HEK293 (cell line): ENCODE measurements at regions not wholly inside any gene's neighbourhood (a gene's known extent, or its start where the extent isn't known, plus 50 kb on each side); places are given as distances from the start of the nearest gene placed in this dataset.

Experiments
- CTCF ChIA-PET: fragments of 350-600 bp; formaldehyde crosslinking; extraction: SDS; loops from one replicate; lab custom pipeline; 2021; ENCODE audit warnings: antibody characterized with exemption; lab: Yijun Ruan, JAX
- POLR2A ChIA-PET: fragments of 300-600 bp; formaldehyde crosslinking; extraction: SDS; loops from one replicate; lab custom pipeline; 2020; ENCODE audit warnings: antibody characterized with exemption, inconsistent platforms; lab: Yijun Ruan, JAX
- H3K27ac ChIP-seq: fragments of 200-500 bp; sonication (Bioruptor generic); 2 replicates; pipeline ENCODE4 v1.5.1; 2014; ENCODE audit warnings: low read depth, low read length, control low read depth, inconsistent platforms; ENCODE audit errors: extremely low read depth
- H3K36me3 ChIP-seq, 2 experiments: fragments of 200-500 bp in 1 of 2; sonication (Bioruptor generic) in 1 of 2; 1 replicate in 1 of 2; 2 replicates in 1 of 2; pipeline ENCODE4 v1.5.1; 2014 to 2017; ENCODE audit warnings: inconsistent platforms in 2 of 2, low read length in 2 of 2; ENCODE audit not compliant: control insufficient read depth in 2 of 2, insufficient read depth in 1 of 2
- H3K4me1 ChIP-seq: fragments of 200-500 bp; sonication (Bioruptor generic); 2 replicates; pipeline ENCODE4 v1.5.1; 2014; ENCODE audit warnings: mild to moderate bottlenecking, low read length, inconsistent platforms; ENCODE audit not compliant: control insufficient read depth, insufficient read depth
- H3K4me3 ChIP-seq: 2 replicates; pipeline ENCODE4 v1.5.1; 2011; ENCODE audit warnings: low read depth, mild to moderate bottlenecking, control low read depth, low read length, moderate library complexity
- H3K9me3 ChIP-seq: fragments of 200-500 bp; sonication (Bioruptor generic); 2 replicates; pipeline ENCODE4 v1.5.1; 2014; ENCODE audit warnings: low read depth, low read length, inconsistent platforms; ENCODE audit not compliant: control insufficient read depth, insufficient read depth
- KLF8 ChIP-seq: fragments of 450-650 bp; formaldehyde crosslinking; IDR thresholded peaks from 2 replicates; pipeline ENCODE4 v1.5.1; 2016; ENCODE audit warnings: missing biosample characterization, missing genetic modification characterization
- OSR2 ChIP-seq: fragments of 450-650 bp; formaldehyde crosslinking; IDR thresholded peaks from 2 replicates; pipeline ENCODE4 v1.5.1; 2016; ENCODE audit warnings: missing biosample characterization, missing genetic modification characterization
- PATZ1 ChIP-seq: fragments of 450-650 bp; formaldehyde crosslinking; IDR thresholded peaks from 2 replicates; pipeline ENCODE4 v1.5.1; 2016; ENCODE audit warnings: missing biosample characterization, missing genetic modification characterization
- WT1 ChIP-seq: fragments of 450-650 bp; formaldehyde crosslinking; IDR thresholded peaks from 2 replicates; pipeline ENCODE4 v1.5.1; 2016; ENCODE audit warnings: missing biosample characterization, missing genetic modification characterization
- ZBTB48 ChIP-seq: fragments of 450-650 bp; formaldehyde crosslinking; IDR thresholded peaks from 2 replicates; pipeline ENCODE4 v1.5.1; 2016; ENCODE audit warnings: missing biosample characterization, missing genetic modification characterization
- ZBTB8A ChIP-seq: fragments of 450-650 bp; formaldehyde crosslinking; IDR thresholded peaks from 2 replicates; pipeline ENCODE4 v1.5.1; 2016; ENCODE audit warnings: missing biosample characterization, missing genetic modification characterization
- ZFP41 ChIP-seq: fragments of 450-650 bp; formaldehyde crosslinking; IDR thresholded peaks from 2 replicates; pipeline ENCODE4 v1.5.1; 2016; ENCODE audit warnings: missing biosample characterization, missing genetic modification characterization, borderline replicate concordance
- ZNF121 ChIP-seq: fragments of 450-650 bp; formaldehyde crosslinking; IDR thresholded peaks from 2 replicates; pipeline ENCODE4 v1.5.1; 2016; ENCODE audit warnings: missing biosample characterization, missing genetic modification characterization
- ZNF133 ChIP-seq: fragments of 450-650 bp; formaldehyde crosslinking; IDR thresholded peaks from 2 replicates; pipeline ENCODE4 v1.5.1; 2016; ENCODE audit warnings: missing biosample characterization, missing genetic modification characterization
- ZNF148 ChIP-seq: fragments of 450-650 bp; formaldehyde crosslinking; IDR thresholded peaks from 2 replicates; pipeline ENCODE4 v1.5.0; 2017; ENCODE audit warnings: missing biosample characterization, missing genetic modification characterization, borderline replicate concordance
- ZNF16 ChIP-seq: fragments of 450-650 bp; formaldehyde crosslinking; IDR thresholded peaks from 2 replicates; pipeline ENCODE4 v1.5.1; 2016; ENCODE audit warnings: low read depth, missing biosample characterization, missing genetic modification characterization
- ZNF175 ChIP-seq: fragments of 450-650 bp; formaldehyde crosslinking; IDR thresholded peaks from 2 replicates; pipeline ENCODE4 v1.5.1; 2016; ENCODE audit warnings: missing biosample characterization, missing genetic modification characterization
- ZNF184 ChIP-seq: fragments of 450-650 bp; IDR thresholded peaks from 2 replicates; pipeline ENCODE4 v1.5.1; 2018; ENCODE audit warnings: missing biosample characterization, mild to moderate bottlenecking, missing genetic modification characterization
- ZNF488 ChIP-seq: fragments of 450-650 bp; formaldehyde crosslinking; IDR thresholded peaks from 2 replicates; pipeline ENCODE4 v1.5.1; 2016; ENCODE audit warnings: missing biosample characterization, missing genetic modification characterization
- ZNF544 ChIP-seq: fragments of 450-650 bp; formaldehyde crosslinking; IDR thresholded peaks from 2 replicates; pipeline ENCODE4 v1.5.0; 2017; ENCODE audit warnings: missing biosample characterization, missing genetic modification characterization
- ZNF560 ChIP-seq: fragments of 450-650 bp; formaldehyde crosslinking; IDR thresholded peaks from 2 replicates; pipeline ENCODE4 v1.5.1; 2017; ENCODE audit warnings: missing biosample characterization, missing genetic modification characterization, borderline replicate concordance
- ZNF585B ChIP-seq: fragments of 450-650 bp; formaldehyde crosslinking; IDR thresholded peaks from 2 replicates; pipeline ENCODE4 v1.5.1; 2016; ENCODE audit warnings: missing biosample characterization, missing genetic modification characterization
- ZNF600 ChIP-seq: fragments of 450-650 bp; formaldehyde crosslinking; IDR thresholded peaks from 2 replicates; pipeline ENCODE4 v1.5.1; 2016; ENCODE audit warnings: missing biosample characterization, missing genetic modification characterization
- ZNF623 ChIP-seq: fragments of 450-650 bp; formaldehyde crosslinking; IDR thresholded peaks from 2 replicates; pipeline ENCODE4 v1.5.1; 2016; ENCODE audit warnings: missing biosample characterization, missing genetic modification characterization
- ZNF777 ChIP-seq: fragments of 450-650 bp; formaldehyde crosslinking; IDR thresholded peaks from 2 replicates; pipeline ENCODE4 v1.5.1; 2017; ENCODE audit warnings: missing biosample characterization, missing genetic modification characterization, borderline replicate concordance
- TF ChIP-seq, protein P1 (sequence below): fragments of 450-650 bp; formaldehyde crosslinking; IDR thresholded peaks from 2 replicates; pipeline ENCODE4 v1.5.1; 2016; ENCODE audit warnings: missing biosample characterization, missing genetic modification characterization
- TF ChIP-seq, protein P2 (sequence below): fragments of 450-650 bp; formaldehyde crosslinking; IDR thresholded peaks from 2 replicates; pipeline ENCODE4 v1.5.1; 2016; ENCODE audit warnings: missing biosample characterization, missing genetic modification characterization
- TF ChIP-seq, protein P3 (sequence below): IDR thresholded peaks from 2 replicates; pipeline ENCODE4 v1.6.1; 2011; ENCODE audit warnings: mild to moderate bottlenecking, low read depth, low read length, borderline replicate concordance
- TF ChIP-seq, protein P4 (sequence below): fragments of 450-650 bp; formaldehyde crosslinking; IDR thresholded peaks from 2 replicates; pipeline ENCODE4 v1.5.1; 2016; ENCODE audit warnings: missing biosample characterization, missing genetic modification characterization

GRCh38 chr3:5650303-5650702 lies 462.8 kb downstream of the EDEM1 start:
- H3K9me3 ChIP-seq = no peaks in the 10 kb centered on the region
- ChIA-PET CTCF (no interaction called here), POLR2A (no interaction called here)
- TF ChIP-seq ZNF148 = no peak
- TF ChIP-seq ZNF184 = no peak
- no peak for TF ChIP-seq KLF8 (tag by site-specific recombination)
- no peak for TF ChIP-seq ZNF585B (tag by site-specific recombination)
- TF ChIP-seq ZNF623 (tag by site-specific recombination) = no peak
- no peak for TF ChIP-seq ZBTB8A (tag by site-specific recombination)
- TF ChIP-seq, protein P1, sequence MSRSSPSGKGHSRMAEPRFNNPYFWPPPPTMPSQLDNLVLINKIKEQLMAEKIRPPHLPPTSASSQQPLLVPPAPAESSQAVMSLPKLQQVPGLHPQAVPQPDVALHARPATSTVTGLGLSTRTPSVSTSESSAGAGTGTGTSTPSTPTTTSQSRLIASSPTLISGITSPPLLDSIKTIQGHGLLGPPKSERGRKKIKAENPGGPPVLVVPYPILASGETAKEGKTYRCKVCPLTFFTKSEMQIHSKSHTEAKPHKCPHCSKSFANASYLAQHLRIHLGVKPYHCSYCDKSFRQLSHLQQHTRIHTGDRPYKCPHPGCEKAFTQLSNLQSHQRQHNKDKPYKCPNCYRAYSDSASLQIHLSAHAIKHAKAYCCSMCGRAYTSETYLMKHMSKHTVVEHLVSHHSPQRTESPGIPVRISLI (tag by site-specific recombination) = no peak
- TF ChIP-seq ZBTB48 (tag by site-specific recombination) = no peak
- no peak for TF ChIP-seq ZNF121 (tag by site-specific recombination)
- TF ChIP-seq, protein P2, sequence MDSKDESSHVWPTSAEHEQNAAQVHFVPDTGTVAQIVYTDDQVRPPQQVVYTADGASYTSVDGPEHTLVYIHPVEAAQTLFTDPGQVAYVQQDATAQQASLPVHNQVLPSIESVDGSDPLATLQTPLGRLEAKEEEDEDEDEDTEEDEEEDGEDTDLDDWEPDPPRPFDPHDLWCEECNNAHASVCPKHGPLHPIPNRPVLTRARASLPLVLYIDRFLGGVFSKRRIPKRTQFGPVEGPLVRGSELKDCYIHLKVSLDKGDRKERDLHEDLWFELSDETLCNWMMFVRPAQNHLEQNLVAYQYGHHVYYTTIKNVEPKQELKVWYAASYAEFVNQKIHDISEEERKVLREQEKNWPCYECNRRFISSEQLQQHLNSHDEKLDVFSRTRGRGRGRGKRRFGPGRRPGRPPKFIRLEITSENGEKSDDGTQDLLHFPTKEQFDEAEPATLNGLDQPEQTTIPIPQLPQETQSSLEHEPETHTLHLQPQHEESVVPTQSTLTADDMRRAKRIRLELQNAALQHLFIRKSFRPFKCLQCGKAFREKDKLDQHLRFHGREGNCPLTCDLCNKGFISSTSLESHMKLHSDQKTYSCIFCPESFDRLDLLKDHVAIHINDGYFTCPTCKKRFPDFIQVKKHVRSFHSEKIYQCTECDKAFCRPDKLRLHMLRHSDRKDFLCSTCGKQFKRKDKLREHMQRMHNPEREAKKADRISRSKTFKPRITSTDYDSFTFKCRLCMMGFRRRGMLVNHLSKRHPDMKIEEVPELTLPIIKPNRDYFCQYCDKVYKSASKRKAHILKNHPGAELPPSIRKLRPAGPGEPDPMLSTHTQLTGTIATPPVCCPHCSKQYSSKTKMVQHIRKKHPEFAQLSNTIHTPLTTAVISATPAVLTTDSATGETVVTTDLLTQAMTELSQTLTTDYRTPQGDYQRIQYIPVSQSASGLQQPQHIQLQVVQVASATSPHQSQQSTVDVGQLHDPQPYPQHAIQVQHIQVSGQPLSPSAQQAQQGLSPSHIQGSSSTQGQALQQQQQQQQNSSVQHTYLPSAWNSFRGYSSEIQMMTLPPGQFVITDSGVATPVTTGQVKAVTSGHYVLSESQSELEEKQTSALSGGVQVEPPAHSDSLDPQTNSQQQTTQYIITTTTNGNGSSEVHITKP (tag by site-specific recombination) = no peak
- no peak for TF ChIP-seq ZNF488 (tag by site-specific recombination)
- H3K4me1 ChIP-seq = no peaks in the 10 kb centered on the region
- no peak overlapping the region for H3K4me3 ChIP-seq
- H3K27ac ChIP-seq = no peak overlapping the region
- no peaks in the 10 kb centered on the region for H3K36me3 ChIP-seq

- Histone ChIP-seq H3K4me1 (no peaks in the 10 kb centered on the region), H3K4me3 (no peak overlapping the region), H3K36me3 (no peaks in the 10 kb centered on the region), H3K27ac (no peak overlapping the region), H3K9me3 (no peaks in the 10 kb centered on the region)
- ChIA-PET CTCF (interaction anchor here (0.6 kb wide), 1 partner anchor 55 kb away, joined by 3 read pairs; no protein-coding TSS in a partner anchor), POLR2A (no interaction called here)
- no peak for TF ChIP-seq ZNF777 (tag by site-specific recombination)
- no peak for TF ChIP-seq ZNF544 (tag by site-specific recombination)
- TF ChIP-seq, protein P3, sequence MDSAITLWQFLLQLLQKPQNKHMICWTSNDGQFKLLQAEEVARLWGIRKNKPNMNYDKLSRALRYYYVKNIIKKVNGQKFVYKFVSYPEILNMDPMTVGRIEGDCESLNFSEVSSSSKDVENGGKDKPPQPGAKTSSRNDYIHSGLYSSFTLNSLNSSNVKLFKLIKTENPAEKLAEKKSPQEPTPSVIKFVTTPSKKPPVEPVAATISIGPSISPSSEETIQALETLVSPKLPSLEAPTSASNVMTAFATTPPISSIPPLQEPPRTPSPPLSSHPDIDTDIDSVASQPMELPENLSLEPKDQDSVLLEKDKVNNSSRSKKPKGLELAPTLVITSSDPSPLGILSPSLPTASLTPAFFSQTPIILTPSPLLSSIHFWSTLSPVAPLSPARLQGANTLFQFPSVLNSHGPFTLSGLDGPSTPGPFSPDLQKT = no peak
- no peak for TF ChIP-seq ZNF600
- TF ChIP-seq, protein P4, sequence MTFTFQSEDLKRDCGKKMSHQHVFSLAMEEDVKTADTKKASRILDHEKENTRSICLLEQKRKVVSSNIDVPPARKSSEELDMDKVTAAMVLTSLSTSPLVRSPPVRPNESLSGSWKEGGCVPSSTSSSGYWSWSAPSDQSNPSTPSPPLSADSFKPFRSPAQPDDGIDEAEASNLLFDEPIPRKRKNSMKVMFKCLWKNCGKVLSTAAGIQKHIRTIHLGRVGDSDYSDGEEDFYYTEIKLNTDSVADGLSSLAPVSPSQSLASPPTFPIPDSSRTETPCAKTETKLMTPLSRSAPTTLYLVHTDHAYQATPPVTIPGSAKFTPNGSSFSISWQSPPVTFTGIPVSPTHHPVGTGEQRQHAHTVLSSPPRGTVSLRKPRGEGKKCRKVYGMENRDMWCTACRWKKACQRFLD (tag by site-specific recombination) = no peak
- TF ChIP-seq ZNF16 (tag by site-specific recombination) = no peak
- TF ChIP-seq PATZ1 (tag by site-specific recombination) = no peak
- TF ChIP-seq OSR2 (tag by site-specific recombination) = no peak
- no peak for TF ChIP-seq ZNF133
- TF ChIP-seq ZNF560 = no peak
- no peak for TF ChIP-seq ZNF175 (tag by site-specific recombination)
- no peak for TF ChIP-seq ZFP41
- no peak for TF ChIP-seq WT1 (tag by site-specific recombination)
Measured at GRCh38 chr3:5651351-5651750, 463.8 kb downstream of the EDEM1 start.
